Osteocyte (in vitro differentiated cells): ENCODE measurements at regions not wholly inside any gene's neighbourhood (a gene's known extent, or its start where the extent isn't known, plus 50 kb on each side); places are given as distances from the start of the nearest gene placed in this dataset.

ENCODE experiments used
- DNase-seq: peaks from one replicate; pipeline ENCODE4 v3.0.0; 2021; ENCODE audit warnings: mixed read lengths; ENCODE audit not compliant: unreplicated experiment; ENCODE audit errors: extremely low spot score
- H3K27ac Mint-ChIP-seq: one replicate; pipeline ENCODE4 v1.8.0; 2021; ENCODE audit warnings: mild to moderate bottlenecking, mixed read lengths; ENCODE audit not compliant: unreplicated experiment
- H3K27me3 Mint-ChIP-seq: one replicate; pipeline ENCODE4 v1.8.0; 2021; ENCODE audit warnings: mixed read lengths; ENCODE audit not compliant: unreplicated experiment
- H3K36me3 Mint-ChIP-seq: one replicate; pipeline ENCODE4 v1.8.0; 2021; ENCODE audit warnings: mixed read lengths; ENCODE audit not compliant: unreplicated experiment
- H3K4me1 Mint-ChIP-seq: one replicate; pipeline ENCODE4 v1.8.0; 2021; ENCODE audit warnings: mixed read lengths; ENCODE audit not compliant: unreplicated experiment
- H3K4me3 Mint-ChIP-seq: one replicate; pipeline ENCODE4 v1.8.0; 2021; ENCODE audit warnings: mild to moderate bottlenecking, moderate library complexity, mixed read lengths; ENCODE audit not compliant: unreplicated experiment
- H3K9me3 Mint-ChIP-seq: one replicate; pipeline ENCODE4 v1.8.0; 2021; ENCODE audit warnings: mixed read lengths; ENCODE audit not compliant: unreplicated experiment
- TF ChIP-seq, protein P1 (sequence below): fragments of 200-600 bp; sonication (generic); IDR thresholded peaks from 2 replicates; pipeline ENCODE4 v1.5.0; 2021; ENCODE audit warnings: antibody characterized with exemption, mild to moderate bottlenecking, moderate library complexity

GRCh38 chr4:187416216-187416615 is 579.4 kb upstream of the ZFP42 start:
- no peak overlapping the region for H3K4me3 Mint-ChIP-seq
- no peaks in the 10 kb centered on the region for H3K27me3 Mint-ChIP-seq
- H3K27ac Mint-ChIP-seq: no peak overlapping the region
- H3K4me1 Mint-ChIP-seq: no peaks in the 10 kb centered on the region
- no peak for DNase-seq
- H3K9me3 Mint-ChIP-seq: no peaks in the 10 kb centered on the region
- TF ChIP-seq, protein P1, sequence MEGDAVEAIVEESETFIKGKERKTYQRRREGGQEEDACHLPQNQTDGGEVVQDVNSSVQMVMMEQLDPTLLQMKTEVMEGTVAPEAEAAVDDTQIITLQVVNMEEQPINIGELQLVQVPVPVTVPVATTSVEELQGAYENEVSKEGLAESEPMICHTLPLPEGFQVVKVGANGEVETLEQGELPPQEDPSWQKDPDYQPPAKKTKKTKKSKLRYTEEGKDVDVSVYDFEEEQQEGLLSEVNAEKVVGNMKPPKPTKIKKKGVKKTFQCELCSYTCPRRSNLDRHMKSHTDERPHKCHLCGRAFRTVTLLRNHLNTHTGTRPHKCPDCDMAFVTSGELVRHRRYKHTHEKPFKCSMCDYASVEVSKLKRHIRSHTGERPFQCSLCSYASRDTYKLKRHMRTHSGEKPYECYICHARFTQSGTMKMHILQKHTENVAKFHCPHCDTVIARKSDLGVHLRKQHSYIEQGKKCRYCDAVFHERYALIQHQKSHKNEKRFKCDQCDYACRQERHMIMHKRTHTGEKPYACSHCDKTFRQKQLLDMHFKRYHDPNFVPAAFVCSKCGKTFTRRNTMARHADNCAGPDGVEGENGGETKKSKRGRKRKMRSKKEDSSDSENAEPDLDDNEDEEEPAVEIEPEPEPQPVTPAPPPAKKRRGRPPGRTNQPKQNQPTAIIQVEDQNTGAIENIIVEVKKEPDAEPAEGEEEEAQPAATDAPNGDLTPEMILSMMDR: no peak
- H3K36me3 Mint-ChIP-seq: no peaks in the 10 kb centered on the region

GRCh38 chr4:187417721-187418120 is 577.9 kb upstream of the ZFP42 start:
- DNase-seq: no peak
- Mint-ChIP-seq H3K36me3 (no peaks in the 10 kb centered on the region), H3K27me3 (no peaks in the 10 kb centered on the region), H3K27ac (no peak overlapping the region), H3K4me1 (no peaks in the 10 kb centered on the region), H3K4me3 (no peak overlapping the region), H3K9me3 (no peaks in the 10 kb centered on the region)
- TF ChIP-seq, protein P1: no peak

- Mint-ChIP-seq H3K4me3 (no peak overlapping the region), H3K36me3 (no peaks in the 10 kb centered on the region), H3K4me1 (peaks cover 10% of the 10 kb centered on the region), H3K27me3 (no peaks in the 10 kb centered on the region), H3K27ac (no peak overlapping the region), H3K9me3 (peaks cover 6% of the 10 kb centered on the region)
- TF ChIP-seq, protein P1: no peak
- DNase-seq: no peak
Measured at GRCh38 chr4:187422655-187423054, 572.9 kb upstream of the ZFP42 start.

DNA sequence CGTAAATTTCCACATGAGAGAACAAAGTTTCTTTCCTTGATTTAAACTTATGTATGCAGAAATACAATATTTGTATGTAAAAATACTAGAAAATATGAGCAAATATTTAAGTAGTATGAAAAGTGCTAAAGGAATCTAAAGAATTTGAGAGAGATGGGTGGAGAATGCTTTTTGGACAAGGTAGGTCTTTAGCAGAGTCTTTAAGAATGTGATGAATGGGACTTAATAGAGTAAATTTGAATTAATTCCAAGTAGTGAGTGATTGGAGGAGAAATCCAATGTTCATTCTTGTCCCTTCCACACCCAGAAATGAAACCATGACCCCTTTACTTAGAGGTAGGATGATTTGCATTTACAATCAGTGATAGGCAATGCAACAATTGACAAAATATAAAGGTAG is 570.9 kb upstream of the ZFP42 start:
- Mint-ChIP-seq H3K4me1 (peaks cover 10% of the 10 kb centered on the region), H3K4me3 (no peak overlapping the region), H3K36me3 (no peaks in the 10 kb centered on the region), H3K27me3 (no peaks in the 10 kb centered on the region), H3K9me3 (peaks cover 6% of the 10 kb centered on the region), H3K27ac (no peak overlapping the region)
- TF ChIP-seq, protein P1: no peak
- DNase-seq: no peak

- TF ChIP-seq, protein P1: no peak
- Mint-ChIP-seq H3K27ac (no peak overlapping the region), H3K9me3 (peaks cover 6% of the 10 kb centered on the region), H3K4me3 (no peak overlapping the region), H3K27me3 (no peaks in the 10 kb centered on the region), H3K36me3 (no peaks in the 10 kb centered on the region), H3K4me1 (peaks cover 10% of the 10 kb centered on the region)
- DNase-seq: no peak
Measured at GRCh38 chr4:187426511-187426910, 569.1 kb upstream of the ZFP42 start.
